ENCODE measurements at regions not wholly inside any gene's neighbourhood (a gene's known extent, or its start where the extent isn't known, plus 50 kb on each side); places are given as distances from the start of the nearest gene placed in this dataset.

- no peak overlapping the region for H4K8ac ChIP-seq (ENCODE audit: low read length)
- no peak overlapping the region for H3K4ac ChIP-seq (ENCODE audit: low read depth in 1 of 2, low read length in 2 of 2)
- no peak overlapping the region for H2AK5ac ChIP-seq (ENCODE audit: low read length, severe bottlenecking)
- H2BK15ac ChIP-seq (ENCODE audit: low read depth, poor library complexity, severe bottlenecking) = no peak overlapping the region
- no peaks in the 10 kb centered on the region for H3K36me3 ChIP-seq (ENCODE audit: control insufficient read depth in 1 of 2, insufficient read depth in 2 of 2, low read depth in 1 of 2, low read length in 2 of 2)
- H3K9me3 ChIP-seq (ENCODE audit: control insufficient read depth, low read length) = no peaks in the 10 kb centered on the region
- DNase-seq = no peak
- no peak overlapping the region for H3K18ac ChIP-seq (ENCODE audit: low read depth in 1 of 2, low read length in 2 of 2)
- H3K27ac ChIP-seq (ENCODE audit: low read length, poor library complexity, severe bottlenecking) = no peak overlapping the region
- H4K91ac ChIP-seq (ENCODE audit: low read length) = no peak overlapping the region
- H3K79me1 ChIP-seq (replicated peaks; ENCODE audit: low read length, poor library complexity, severe bottlenecking) = no peaks in the 10 kb centered on the region
- H3K4me3 ChIP-seq (ENCODE audit: insufficient read depth in 1 of 2, low read depth in 1 of 2, low read length in 2 of 2) = no peak overlapping the region
- no peak overlapping the region for H3K9ac ChIP-seq (ENCODE audit: low read length)
- no peak overlapping the region for H3K23ac ChIP-seq (ENCODE audit: low read length in 2 of 2)
- H2BK120ac ChIP-seq (ENCODE audit: low read depth, low read length) = no peak overlapping the region
- no peak overlapping the region for H2BK5ac ChIP-seq (ENCODE audit: low read depth, low read length, poor library complexity, severe bottlenecking)
- H3K4me2 ChIP-seq (ENCODE audit: low read length, poor library complexity, severe bottlenecking) = no peak overlapping the region
- no peak overlapping the region for H2BK12ac ChIP-seq (ENCODE audit: low read length in 2 of 2)
- no peak overlapping the region for H2AFZ ChIP-seq (ENCODE audit: low read depth, low read length)
- H3K27me3 ChIP-seq (ENCODE audit: control insufficient read depth in 1 of 2, insufficient read depth in 1 of 2, low read length in 2 of 2) = no peaks in the 10 kb centered on the region
- no peaks in the 10 kb centered on the region for H3K4me1 ChIP-seq (ENCODE audit: control insufficient read depth, insufficient read depth, low read depth, low read length)
- H3K14ac ChIP-seq (ENCODE audit: low read length in 2 of 2) = no peak overlapping the region
- WGBS = 38% methylated on average over 4 of the region's 4 CpGs
Observed at GRCh38 chr15:93221759-93222158, 132.7 kb upstream of the RGMA start.

GRCh38 chr15:93219859-93220420, 130.9 kb upstream of the RGMA start:
- Histone ChIP-seq H3K14ac (ENCODE audit: low read length in 2 of 2) (no peak overlapping the region), H2BK120ac (ENCODE audit: low read depth, low read length) (no peak overlapping the region), H3K27me3 (ENCODE audit: control insufficient read depth in 1 of 2, insufficient read depth in 1 of 2, low read length in 2 of 2) (no peaks in the 10 kb centered on the region), H2BK12ac (ENCODE audit: low read length in 2 of 2) (no peak overlapping the region), H3K27ac (ENCODE audit: low read length, poor library complexity, severe bottlenecking) (no peak overlapping the region), H2BK5ac (ENCODE audit: low read depth, low read length, poor library complexity, severe bottlenecking) (no peak overlapping the region), H3K9ac (ENCODE audit: low read length) (no peak overlapping the region), H3K4ac (ENCODE audit: low read depth in 1 of 2, low read length in 2 of 2) (no peak overlapping the region), H3K4me1 (ENCODE audit: control insufficient read depth, insufficient read depth, low read depth, low read length) (no peaks in the 10 kb centered on the region), H3K4me3 (ENCODE audit: insufficient read depth in 1 of 2, low read depth in 1 of 2, low read length in 2 of 2) (no peak overlapping the region), H3K23ac (ENCODE audit: low read length in 2 of 2) (no peak overlapping the region), H2AK5ac (ENCODE audit: low read length, severe bottlenecking) (no peak overlapping the region), H2AFZ (ENCODE audit: low read depth, low read length) (no peak overlapping the region), H3K79me1 (replicated peaks; ENCODE audit: low read length, poor library complexity, severe bottlenecking) (no peaks in the 10 kb centered on the region), H3K9me3 (ENCODE audit: control insufficient read depth, low read length) (peaks cover 5% of the 10 kb centered on the region), H4K8ac (ENCODE audit: low read length) (no peak overlapping the region), H3K4me2 (ENCODE audit: low read length, poor library complexity, severe bottlenecking) (no peak overlapping the region), H3K36me3 (ENCODE audit: control insufficient read depth in 1 of 2, insufficient read depth in 2 of 2, low read depth in 1 of 2, low read length in 2 of 2) (no peaks in the 10 kb centered on the region), H2BK15ac (ENCODE audit: low read depth, poor library complexity, severe bottlenecking) (no peak overlapping the region), H3K18ac (ENCODE audit: low read depth in 1 of 2, low read length in 2 of 2) (no peak overlapping the region), H4K91ac (ENCODE audit: low read length) (no peak overlapping the region)
- no peak for DNase-seq
- WGBS = 26% methylated on average over 1 of the region's 2 CpGs

- H3K14ac ChIP-seq (ENCODE audit: low read length in 2 of 2) = no peak overlapping the region
- H2BK12ac ChIP-seq (ENCODE audit: low read length in 2 of 2) = no peak overlapping the region
- no peaks in the 10 kb centered on the region for H3K4me1 ChIP-seq (ENCODE audit: control insufficient read depth, insufficient read depth, low read depth, low read length)
- no peak overlapping the region for H2BK120ac ChIP-seq (ENCODE audit: low read depth, low read length)
- H3K36me3 ChIP-seq (ENCODE audit: control insufficient read depth in 1 of 2, insufficient read depth in 2 of 2, low read depth in 1 of 2, low read length in 2 of 2) = no peaks in the 10 kb centered on the region
- H3K79me1 ChIP-seq (replicated peaks; ENCODE audit: low read length, poor library complexity, severe bottlenecking) = no peaks in the 10 kb centered on the region
- H4K8ac ChIP-seq (ENCODE audit: low read length) = no peak overlapping the region
- no peak overlapping the region for H3K9ac ChIP-seq (ENCODE audit: low read length)
- 63% methylated on average over 1 of the region's 1 CpG for WGBS
- no peak overlapping the region for H4K91ac ChIP-seq (ENCODE audit: low read length)
- no peak overlapping the region for H2BK5ac ChIP-seq (ENCODE audit: low read depth, low read length, poor library complexity, severe bottlenecking)
- no peak overlapping the region for H3K4me3 ChIP-seq (ENCODE audit: insufficient read depth in 1 of 2, low read depth in 1 of 2, low read length in 2 of 2)
- H3K9me3 ChIP-seq (ENCODE audit: control insufficient read depth, low read length) = peaks cover 10% of the 10 kb centered on the region
- no peak overlapping the region for H3K4me2 ChIP-seq (ENCODE audit: low read length, poor library complexity, severe bottlenecking)
- H3K18ac ChIP-seq (ENCODE audit: low read depth in 1 of 2, low read length in 2 of 2) = no peak overlapping the region
- peaks cover 0 to 2% of the 10 kb centered on the region in 2 experiments for H3K27me3 ChIP-seq (ENCODE audit: control insufficient read depth in 1 of 2, insufficient read depth in 1 of 2, low read length in 2 of 2)
- H3K27ac ChIP-seq (ENCODE audit: low read length, poor library complexity, severe bottlenecking) = no peak overlapping the region
- DNase-seq = no peak
- H2BK15ac ChIP-seq (ENCODE audit: low read depth, poor library complexity, severe bottlenecking) = no peak overlapping the region
- H3K4ac ChIP-seq (ENCODE audit: low read depth in 1 of 2, low read length in 2 of 2) = no peak overlapping the region
- H2AFZ ChIP-seq (ENCODE audit: low read depth, low read length) = no peak overlapping the region
- H2AK5ac ChIP-seq (ENCODE audit: low read length, severe bottlenecking) = no peak overlapping the region
- no peak overlapping the region for H3K23ac ChIP-seq (ENCODE audit: low read length in 2 of 2)
Observed at GRCh38 chr15:93217343-93217742, 128.3 kb upstream of the RGMA start.

- H3K18ac ChIP-seq (ENCODE audit: low read depth in 1 of 2, low read length in 2 of 2) = no peak overlapping the region
- H2AK5ac ChIP-seq (ENCODE audit: low read length, severe bottlenecking) = no peak overlapping the region
- no peak overlapping the region for H2BK120ac ChIP-seq (ENCODE audit: low read depth, low read length)
- H2BK15ac ChIP-seq (ENCODE audit: low read depth, poor library complexity, severe bottlenecking) = no peak overlapping the region
- 80% methylated on average over 2 of the region's 3 CpGs for WGBS
- H3K4me1 ChIP-seq (ENCODE audit: control insufficient read depth, insufficient read depth, low read depth, low read length) = peaks cover 2% of the 10 kb centered on the region
- H4K8ac ChIP-seq (ENCODE audit: low read length) = no peak overlapping the region
- H3K4me2 ChIP-seq (ENCODE audit: low read length, poor library complexity, severe bottlenecking) = no peak overlapping the region
- H2BK12ac ChIP-seq (ENCODE audit: low read length in 2 of 2) = no peak overlapping the region
- no peaks in the 10 kb centered on the region for H3K36me3 ChIP-seq (ENCODE audit: control insufficient read depth in 1 of 2, insufficient read depth in 2 of 2, low read depth in 1 of 2, low read length in 2 of 2)
- no peak overlapping the region for H3K23ac ChIP-seq (ENCODE audit: low read length in 2 of 2)
- H3K79me1 ChIP-seq (replicated peaks; ENCODE audit: low read length, poor library complexity, severe bottlenecking) = no peaks in the 10 kb centered on the region
- no peak overlapping the region for H3K4me3 ChIP-seq (ENCODE audit: insufficient read depth in 1 of 2, low read depth in 1 of 2, low read length in 2 of 2)
- H4K91ac ChIP-seq (ENCODE audit: low read length) = no peak overlapping the region
- no peak overlapping the region for H3K4ac ChIP-seq (ENCODE audit: low read depth in 1 of 2, low read length in 2 of 2)
- peaks cover 0 to 3% of the 10 kb centered on the region in 2 experiments for H3K27me3 ChIP-seq (ENCODE audit: control insufficient read depth in 1 of 2, insufficient read depth in 1 of 2, low read length in 2 of 2)
- H3K9me3 ChIP-seq (ENCODE audit: control insufficient read depth, low read length) = peaks cover 10% of the 10 kb centered on the region
- no peak overlapping the region for H2AFZ ChIP-seq (ENCODE audit: low read depth, low read length)
- no peak overlapping the region for H3K27ac ChIP-seq (ENCODE audit: low read length, poor library complexity, severe bottlenecking)
- no peak overlapping the region for H3K9ac ChIP-seq (ENCODE audit: low read length)
- DNase-seq = no peak
- H2BK5ac ChIP-seq (ENCODE audit: low read depth, low read length, poor library complexity, severe bottlenecking) = no peak overlapping the region
- no peak overlapping the region for H3K14ac ChIP-seq (ENCODE audit: low read length in 2 of 2)
Observed at GRCh38 chr15:93214106-93214505, 125.1 kb upstream of the RGMA start.
